MM.1S (cell line): ENCODE measurements at regions not wholly inside any gene's neighbourhood (a gene's known extent, or its start where the extent isn't known, plus 50 kb on each side); places are given as distances from the start of the nearest gene placed in this dataset.

Source experiments
- CTCF ChIP-seq: fragments of 300-600 bp; sonication (generic); IDR thresholded peaks from 2 replicates; pipeline ENCODE4 v1.5.1; 2016; ENCODE audit warnings: antibody characterized with exemption, low read length, mixed read lengths
- EZH2 ChIP-seq: fragments of 300-600 bp; sonication (generic); optimal IDR thresholded peaks from 2 replicates; pipeline ENCODE3; 2017; ENCODE audit warnings: low read depth, mild to moderate bottlenecking, antibody characterized with exemption, low read length, mixed read lengths
- EZH2phosphoT487 ChIP-seq: fragments of 300-600 bp; sonication (generic); IDR thresholded peaks from 2 replicates; pipeline ENCODE4 v1.6.1; 2018; ENCODE audit warnings: antibody characterized with exemption, low read length

- TF ChIP-seq CTCF (no peak), EZH2phosphoT487 (no peak), EZH2 (no peak)
These were observed 70.5 kb upstream of the CIBAR2 start for GRCh38 chr16:85182774-85183173.
